Calu3 (cell line): ENCODE measurements at regions not wholly inside any gene's neighbourhood (a gene's known extent, or its start where the extent isn't known, plus 50 kb on each side); places are given as distances from the start of the nearest gene placed in this dataset.

Experiments
- BruUV-seq: library from RNA; stranded (reverse); fragments of 400-500 nt; replicated peaks from 2 replicates; lab custom pipeline; 2021; lab: Mats Ljungman, UMichigan
- CTCF ChIA-PET: fragments of 300-600 bp; sonication (Branson Sonifier 250); formaldehyde crosslinking; loops from one replicate; lab custom pipeline; 2022; ENCODE audit warnings: antibody characterized with exemption; lab: Charles Lee
- DNase-seq: peaks from one replicate; pipeline ENCODE4 v3.0.0; 2022
- H3K27ac Mint-ChIP-seq: one replicate; pipeline ENCODE4 v1.8.0; 2022; ENCODE audit warnings: mixed read lengths; ENCODE audit not compliant: unreplicated experiment
- H3K27me3 Mint-ChIP-seq: one replicate; pipeline ENCODE4 v1.8.0; 2022; ENCODE audit warnings: mixed read lengths; ENCODE audit not compliant: unreplicated experiment
- H3K36me3 Mint-ChIP-seq: one replicate; pipeline ENCODE4 v1.8.0; 2022; ENCODE audit warnings: mild to moderate bottlenecking, moderate library complexity, mixed read lengths; ENCODE audit not compliant: insufficient read depth, unreplicated experiment
- H3K4me1 Mint-ChIP-seq: one replicate; pipeline ENCODE4 v1.8.0; 2022; ENCODE audit warnings: mild to moderate bottlenecking, low read depth, mixed read lengths; ENCODE audit not compliant: unreplicated experiment
- H3K4me3 Mint-ChIP-seq: one replicate; pipeline ENCODE4 v1.8.0; 2022; ENCODE audit warnings: mild to moderate bottlenecking, low read depth, moderate library complexity, mixed read lengths; ENCODE audit not compliant: unreplicated experiment
- H3K9me3 Mint-ChIP-seq: one replicate; pipeline ENCODE4 v1.8.0; 2022; ENCODE audit warnings: low read depth, mixed read lengths; ENCODE audit not compliant: unreplicated experiment
- intact Hi-C: fragments of 100-400 bp; cut with micrococcal nuclease; formaldehyde crosslinking; loops from one replicate; pipeline ENCODE4 v1.10.0; 2022; ENCODE audit not compliant: unreplicated experiment
- TF ChIP-seq, protein P1 (sequence below): fragments of 200-600 bp; IDR thresholded peaks from one replicate; pipeline ENCODE4 v1.8.0; 2022; ENCODE audit warnings: antibody characterized with exemption; ENCODE audit not compliant: unreplicated experiment

DNA sequence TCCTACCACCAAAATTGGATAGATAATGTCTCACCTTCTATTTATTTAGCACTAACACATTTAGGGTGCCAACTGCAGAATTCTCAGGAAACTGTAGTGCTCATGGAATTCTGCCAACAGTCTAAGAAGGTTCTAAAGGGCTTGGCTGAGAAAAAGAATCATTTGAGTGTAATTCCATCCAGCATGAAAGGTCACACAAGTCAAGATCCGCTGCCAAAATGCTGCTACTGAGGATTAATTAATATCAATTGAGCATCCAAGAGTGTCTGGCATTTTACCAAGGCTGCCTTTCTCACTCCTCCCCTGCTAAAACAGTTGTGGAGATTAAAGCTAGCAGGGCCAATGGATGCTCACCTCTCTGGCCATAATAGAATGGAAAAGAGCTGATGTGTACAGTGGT, 112.7 kb downstream of the FHL5 start:
- TF ChIP-seq, protein P1, sequence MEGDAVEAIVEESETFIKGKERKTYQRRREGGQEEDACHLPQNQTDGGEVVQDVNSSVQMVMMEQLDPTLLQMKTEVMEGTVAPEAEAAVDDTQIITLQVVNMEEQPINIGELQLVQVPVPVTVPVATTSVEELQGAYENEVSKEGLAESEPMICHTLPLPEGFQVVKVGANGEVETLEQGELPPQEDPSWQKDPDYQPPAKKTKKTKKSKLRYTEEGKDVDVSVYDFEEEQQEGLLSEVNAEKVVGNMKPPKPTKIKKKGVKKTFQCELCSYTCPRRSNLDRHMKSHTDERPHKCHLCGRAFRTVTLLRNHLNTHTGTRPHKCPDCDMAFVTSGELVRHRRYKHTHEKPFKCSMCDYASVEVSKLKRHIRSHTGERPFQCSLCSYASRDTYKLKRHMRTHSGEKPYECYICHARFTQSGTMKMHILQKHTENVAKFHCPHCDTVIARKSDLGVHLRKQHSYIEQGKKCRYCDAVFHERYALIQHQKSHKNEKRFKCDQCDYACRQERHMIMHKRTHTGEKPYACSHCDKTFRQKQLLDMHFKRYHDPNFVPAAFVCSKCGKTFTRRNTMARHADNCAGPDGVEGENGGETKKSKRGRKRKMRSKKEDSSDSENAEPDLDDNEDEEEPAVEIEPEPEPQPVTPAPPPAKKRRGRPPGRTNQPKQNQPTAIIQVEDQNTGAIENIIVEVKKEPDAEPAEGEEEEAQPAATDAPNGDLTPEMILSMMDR: no peak
- intact Hi-C loops: no loop called here
- Mint-ChIP-seq H3K4me1 (no peaks in the 10 kb centered on the region), H3K9me3 (no peaks in the 10 kb centered on the region), H3K4me3 (no peak overlapping the region), H3K27ac (no peak overlapping the region), H3K36me3 (no peaks in the 10 kb centered on the region), H3K27me3 (no peaks in the 10 kb centered on the region)
- BruUV-seq: no TSS peak
- CTCF ChIA-PET: no interaction called here
- DNase-seq: no peak
